PC-9 (cell line): ENCODE measurements at regions not wholly inside any gene's neighbourhood (a gene's known extent, or its start where the extent isn't known, plus 50 kb on each side); places are given as distances from the start of the nearest gene placed in this dataset.

Source experiments
- BruUV-seq: library from RNA; stranded (reverse); fragments of 400-500 nt; replicated peaks from 2 replicates; lab custom pipeline; 2021; lab: Mats Ljungman, UMichigan
- CTCF ChIA-PET: fragments of 300-600 bp; sonication (Branson Sonifier 250); formaldehyde crosslinking; loops from one replicate; lab custom pipeline; 2022; ENCODE audit warnings: antibody characterized with exemption; lab: Charles Lee
- POLR2A ChIA-PET: fragments of 300-600 bp; sonication (Branson Sonifier 250); formaldehyde crosslinking; loops from one replicate; lab custom pipeline; 2022; ENCODE audit warnings: antibody characterized with exemption; ENCODE audit not compliant: unreplicated experiment; lab: Charles Lee
- DNase-seq, 2 experiments: peaks; one replicate each; pipeline versions ENCODE4 v3.0.0 to v3.0.0-alpha.2; 2015 to 2022; ENCODE audit warnings: mixed read lengths in 1 of 2
- H2AFZ ChIP-seq: fragments of 200-600 bp; sonication (generic); 2 replicates; pipeline ENCODE4 v1.8.1; 2017; ENCODE audit warnings: antibody characterized with exemption
- H3F3A ChIP-seq: fragments of 200-600 bp; sonication (generic); 2 replicates; pipeline ENCODE4 v1.8.1; 2017; ENCODE audit warnings: antibody characterized with exemption, mild to moderate bottlenecking, low read depth; ENCODE audit not compliant: insufficient read depth
- H3K27ac ChIP-seq: fragments of 200-600 bp; sonication (generic); 2 replicates; pipeline ENCODE4 v1.6.1; 2016; ENCODE audit warnings: mixed run types
- H3K27me3 ChIP-seq: fragments of 200-600 bp; sonication (generic); 2 replicates; pipeline ENCODE4 v1.6.1; 2016; ENCODE audit warnings: low read depth, mixed run types; ENCODE audit not compliant: insufficient read depth
- H3K36me3 ChIP-seq: fragments of 200-600 bp; sonication (generic); 2 replicates; pipeline ENCODE4 v1.6.1; 2016; ENCODE audit warnings: low read depth, mixed run types
- H3K4me1 ChIP-seq: fragments of 200-600 bp; sonication (generic); replicated peaks from 2 replicates; pipeline ENCODE4 v1.6.1; 2016; ENCODE audit warnings: mixed run types; ENCODE audit not compliant: insufficient read depth
- H3K4me2 ChIP-seq: fragments of 200-600 bp; sonication (generic); 2 replicates; pipeline ENCODE4 v1.6.1; 2017; ENCODE audit warnings: mixed run types
- H3K4me3 ChIP-seq: fragments of 200-600 bp; sonication (generic); 2 replicates; pipeline ENCODE4 v1.6.1; 2016; ENCODE audit warnings: mixed run types
- H3K79me2 ChIP-seq: fragments of 200-600 bp; sonication (generic); 2 replicates; pipeline ENCODE4 v1.6.1; 2017; ENCODE audit warnings: low read depth, mixed run types
- H3K9me2 ChIP-seq: fragments of 200-600 bp; sonication (generic); 2 replicates; pipeline ENCODE4 v1.8.1; 2017; ENCODE audit warnings: mild to moderate bottlenecking; ENCODE audit not compliant: insufficient read depth
- H3K9me3 ChIP-seq: fragments of 200-600 bp; sonication (generic); 2 replicates; pipeline ENCODE4 v1.8.1; 2016; ENCODE audit warnings: low read depth; ENCODE audit not compliant: insufficient read depth
- H4K20me1 ChIP-seq: fragments of 200-600 bp; sonication (generic); 2 replicates; pipeline ENCODE4 v1.8.1; 2017; ENCODE audit not compliant: insufficient read depth
- EZH2 ChIP-seq: fragments of 200-600 bp; sonication (generic); IDR thresholded peaks from 2 replicates; pipeline ENCODE4 v1.8.0; 2017; ENCODE audit warnings: antibody characterized with exemption, low read depth
- intact Hi-C: fragments of 100-400 bp; cut with micrococcal nuclease; formaldehyde crosslinking; loops from one replicate; pipeline ENCODE4 v1.10.0; 2022; ENCODE audit not compliant: unreplicated experiment
- TF ChIP-seq, protein P1 (sequence below): fragments of 200-600 bp; sonication (generic); conservative IDR thresholded peaks from 2 replicates; pipeline ENCODE4 v1.6.1; 2017; ENCODE audit warnings: mixed run types, antibody characterized with exemption, mild to moderate bottlenecking, moderate library complexity

DNA sequence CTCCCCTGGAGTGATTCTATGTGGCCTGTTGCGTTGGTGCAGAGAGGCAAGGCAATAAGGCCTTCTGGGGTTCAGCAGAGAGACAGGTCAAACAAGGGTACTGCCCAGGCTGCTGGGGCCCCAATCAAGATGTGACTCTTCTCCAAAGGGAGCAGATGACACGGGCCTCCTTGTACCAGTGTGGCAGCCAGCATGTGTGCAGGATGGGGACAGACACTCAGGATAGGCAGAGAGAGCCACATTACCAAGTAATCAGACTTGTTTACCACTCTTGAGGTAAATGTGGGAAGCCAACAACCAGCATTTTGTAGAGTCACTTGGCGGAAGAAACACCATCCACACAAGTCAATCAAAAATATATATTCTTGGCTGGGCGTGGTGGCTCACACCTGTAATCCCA is 95.3 kb upstream of the DLG1 start:
- POLR2A ChIA-PET: no interaction called here
- Histone ChIP-seq H4K20me1 (no peaks in the 10 kb centered on the region), H3F3A (peaks cover 16% of the 10 kb centered on the region), H3K79me2 (no peaks in the 10 kb centered on the region), H3K4me2 (no peak overlapping the region), H3K27ac (no peak overlapping the region), H3K9me3 (no peaks in the 10 kb centered on the region), H3K4me1 (peaks cover 15% of the 10 kb centered on the region), H2AFZ (no peak overlapping the region), H3K4me3 (no peak overlapping the region), H3K36me3 (no peaks in the 10 kb centered on the region), H3K27me3 (peaks cover 24% of the 10 kb centered on the region), H3K9me2 (no peaks in the 10 kb centered on the region)
- intact Hi-C loops: loop anchor here (1.0 kb wide), 3 partner anchors 21 to 106 kb away; no protein-coding TSS in a partner anchor
- CTCF ChIA-PET: interaction anchor here (2.3 kb wide), 1 partner anchor 60 kb away, joined by 10 read pairs; no protein-coding TSS in a partner anchor
- BruUV-seq: TSS peak; percentile 69
- TF ChIP-seq, protein P1, sequence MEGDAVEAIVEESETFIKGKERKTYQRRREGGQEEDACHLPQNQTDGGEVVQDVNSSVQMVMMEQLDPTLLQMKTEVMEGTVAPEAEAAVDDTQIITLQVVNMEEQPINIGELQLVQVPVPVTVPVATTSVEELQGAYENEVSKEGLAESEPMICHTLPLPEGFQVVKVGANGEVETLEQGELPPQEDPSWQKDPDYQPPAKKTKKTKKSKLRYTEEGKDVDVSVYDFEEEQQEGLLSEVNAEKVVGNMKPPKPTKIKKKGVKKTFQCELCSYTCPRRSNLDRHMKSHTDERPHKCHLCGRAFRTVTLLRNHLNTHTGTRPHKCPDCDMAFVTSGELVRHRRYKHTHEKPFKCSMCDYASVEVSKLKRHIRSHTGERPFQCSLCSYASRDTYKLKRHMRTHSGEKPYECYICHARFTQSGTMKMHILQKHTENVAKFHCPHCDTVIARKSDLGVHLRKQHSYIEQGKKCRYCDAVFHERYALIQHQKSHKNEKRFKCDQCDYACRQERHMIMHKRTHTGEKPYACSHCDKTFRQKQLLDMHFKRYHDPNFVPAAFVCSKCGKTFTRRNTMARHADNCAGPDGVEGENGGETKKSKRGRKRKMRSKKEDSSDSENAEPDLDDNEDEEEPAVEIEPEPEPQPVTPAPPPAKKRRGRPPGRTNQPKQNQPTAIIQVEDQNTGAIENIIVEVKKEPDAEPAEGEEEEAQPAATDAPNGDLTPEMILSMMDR: no peak
- no peak for TF ChIP-seq EZH2
- no peak for DNase-seq

DNA sequence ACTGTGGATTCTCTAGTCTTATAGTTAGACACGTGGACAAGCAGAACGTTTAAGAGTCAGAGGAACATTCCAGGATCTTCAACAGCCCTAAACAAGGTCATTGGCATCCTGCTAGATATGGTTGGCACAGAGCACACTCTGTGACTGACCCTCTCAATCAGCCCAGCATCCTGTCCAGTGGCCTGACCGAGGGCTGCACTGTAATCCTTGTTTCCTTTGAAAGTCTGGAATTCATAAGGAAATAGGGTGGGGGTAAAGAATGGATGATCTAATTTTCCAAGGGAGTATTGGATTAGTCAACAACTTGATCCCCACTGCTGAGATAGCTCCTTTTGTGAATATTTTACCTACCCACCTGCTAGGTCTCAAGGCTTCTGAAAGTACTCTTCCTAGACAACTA is 94.5 kb upstream of the DLG1 start:
- H4K20me1 ChIP-seq: no peaks in the 10 kb centered on the region
- no peaks in the 10 kb centered on the region for H3K9me3 ChIP-seq
- no peaks in the 10 kb centered on the region for H3K9me2 ChIP-seq
- TF ChIP-seq, protein P1: no peak
- no peak for TF ChIP-seq EZH2
- intact Hi-C loops: no loop called here
- H3F3A ChIP-seq: peaks cover 16% of the 10 kb centered on the region
- no peak overlapping the region for H3K27ac ChIP-seq
- DNase-seq: no peak
- peaks cover 32% of the 10 kb centered on the region for H3K27me3 ChIP-seq
- no peak overlapping the region for H3K4me3 ChIP-seq
- H3K4me2 ChIP-seq: no peak overlapping the region
- H2AFZ ChIP-seq: no peak overlapping the region
- H3K36me3 ChIP-seq: no peaks in the 10 kb centered on the region
- ChIA-PET CTCF (no interaction called here), POLR2A (interaction anchor here (0.6 kb wide), 1 partner anchor 79 kb away, joined by 3 read pairs; no protein-coding TSS in a partner anchor)
- H3K4me1 ChIP-seq: peaks cover 15% of the 10 kb centered on the region
- no TSS peak for BruUV-seq
- H3K79me2 ChIP-seq: no peaks in the 10 kb centered on the region

GRCh38 chr3:197381371-197381770 is 83.0 kb upstream of the DLG1 start:
- Histone ChIP-seq H3F3A (no peaks in the 10 kb centered on the region), H3K4me2 (no peak overlapping the region), H3K36me3 (no peaks in the 10 kb centered on the region), H3K9me2 (no peaks in the 10 kb centered on the region), H3K27me3 (peaks cover 25% of the 10 kb centered on the region), H3K9me3 (no peaks in the 10 kb centered on the region), H4K20me1 (no peaks in the 10 kb centered on the region), H2AFZ (no peak overlapping the region), H3K4me1 (no peaks in the 10 kb centered on the region), H3K79me2 (no peaks in the 10 kb centered on the region), H3K27ac (no peak overlapping the region), H3K4me3 (no peak overlapping the region)
- ChIA-PET POLR2A (no interaction called here), CTCF (no interaction called here)
- BruUV-seq: no TSS peak
- intact Hi-C loops: no loop called here
- DNase-seq: no peak
- TF ChIP-seq, protein P1: no peak
- TF ChIP-seq EZH2: no peak
